GM23248 (cell line): ENCODE measurements at regions not wholly inside any gene's neighbourhood (a gene's known extent, or its start where the extent isn't known, plus 50 kb on each side); places are given as distances from the start of the nearest gene placed in this dataset.

Experiments
- EZH2 ChIP-seq: fragments of 200-600 bp; sonication (generic); IDR thresholded peaks from 2 replicates; pipeline ENCODE4 v1.6.1; 2018; ENCODE audit warnings: antibody characterized with exemption, mild to moderate bottlenecking; ENCODE audit not compliant: insufficient read depth, poor library complexity, severe bottlenecking
- EZH2phosphoT487 ChIP-seq: fragments of 200-600 bp; sonication (generic); IDR thresholded peaks from 2 replicates; pipeline ENCODE4 v1.6.1; 2018; ENCODE audit warnings: antibody characterized with exemption, moderate library complexity, mild to moderate bottlenecking, low read depth; ENCODE audit not compliant: insufficient read depth

DNA sequence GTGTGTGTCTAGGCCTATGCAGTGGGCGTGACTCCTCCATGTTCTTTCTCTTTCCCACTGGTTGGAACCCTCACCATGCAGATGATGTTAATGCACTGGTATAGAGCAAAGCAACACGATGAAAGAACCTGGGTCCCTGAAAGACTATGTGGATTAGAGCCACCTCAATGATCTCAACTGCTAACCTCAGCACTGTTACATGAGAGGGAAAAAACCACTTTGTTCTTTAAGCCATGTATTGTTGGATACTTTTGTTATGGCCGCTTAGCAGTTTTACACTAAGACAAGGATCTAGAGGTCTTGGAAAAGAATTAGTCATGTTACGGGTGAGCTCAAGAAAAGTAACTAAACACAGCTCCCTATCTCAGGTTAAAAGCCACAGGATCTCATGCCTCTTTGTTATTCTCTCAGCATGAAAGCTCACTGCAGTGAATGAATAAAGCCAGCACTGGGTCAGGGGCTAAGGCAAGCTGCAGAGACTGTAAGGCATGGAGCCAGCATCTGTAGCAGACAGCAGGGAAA, 56.6 kb upstream of the RBBP6 start:
- TF ChIP-seq EZH2phosphoT487 (no peak), EZH2 (no peak)
